H1 (cell line): ENCODE measurements at regions not wholly inside any gene's neighbourhood (a gene's known extent, or its start where the extent isn't known, plus 50 kb on each side); places are given as distances from the start of the nearest gene placed in this dataset.

Source experiments
- BCL11A ChIP-seq, 2 experiments: IDR thresholded peaks; one replicate each; pipeline ENCODE4 v1.6.1; 2011; ENCODE audit warnings: low read depth in 2 of 2, low read length in 2 of 2, mild to moderate bottlenecking in 2 of 2
- CREB1 ChIP-seq: IDR thresholded peaks from 2 replicates; pipeline ENCODE4 v1.6.1; 2012; ENCODE audit warnings: inconsistent platforms
- HDAC6 ChIP-seq: IDR thresholded peaks from one replicate; pipeline ENCODE4 v1.7.1; 2012; ENCODE audit warnings: low read depth, mild to moderate bottlenecking, inconsistent platforms, low read length, moderate library complexity
- PHF8 ChIP-seq: fragments of 200-600 bp; sonication (generic); conservative IDR thresholded peaks from 2 replicates; pipeline ENCODE4 v1.7.1; 2012; ENCODE audit warnings: low read depth, mild to moderate bottlenecking, inconsistent platforms, low read length, moderate library complexity

- TF ChIP-seq CREB1 (no peak), PHF8 (no peak), BCL11A (IDR thresholded peaks at IDR 0.05; ENCODE audit: low read depth in 2 of 2, low read length in 2 of 2) (no peak), HDAC6 (no peak)
Observed at GRCh38 chr2:132267105-132267497, 105.3 kb upstream of the ANKRD30BL start (continued).
